HT-29 (cell line): ENCODE measurements at regions not wholly inside any gene's neighbourhood (a gene's known extent, or its start where the extent isn't known, plus 50 kb on each side); places are given as distances from the start of the nearest gene placed in this dataset.

ENCODE experiments used
- DNase-seq: peaks from one replicate; pipeline ENCODE4 v3.0.0-alpha.2; 2015; ENCODE audit warnings: low spot score

DNA sequence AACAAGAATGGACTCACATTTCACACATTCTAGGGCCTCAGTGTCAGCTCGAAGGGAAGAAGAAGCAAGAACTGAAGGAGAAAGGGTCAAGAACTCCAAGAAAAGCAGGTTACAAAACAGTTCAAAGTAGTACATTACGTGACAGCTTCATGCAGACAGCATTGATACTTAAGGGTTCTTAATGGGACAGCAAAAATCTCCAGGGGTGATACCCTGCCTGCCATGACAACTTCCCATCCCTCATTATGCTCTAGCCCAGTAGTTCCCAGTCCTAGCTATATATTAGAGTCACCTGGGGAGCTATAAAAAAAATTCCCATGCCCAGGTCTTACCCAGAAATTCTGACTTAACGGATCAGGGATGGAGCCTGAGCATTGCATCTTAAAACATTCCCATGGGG lies 51.2 kb upstream of the PROX1 start:
- DNase-seq: no peak
